GM23338 (cell line): ENCODE measurements at regions not wholly inside any gene's neighbourhood (a gene's known extent, or its start where the extent isn't known, plus 50 kb on each side); places are given as distances from the start of the nearest gene placed in this dataset.

Experiments
- ATAC-seq: fragments of 200-7000 bp; cut with Tn5 transposase; 3 replicates; pipeline ENCODE4 v1.9.1; 2020
- DNase-seq: peaks from one replicate; pipeline ENCODE4 v3.0.0-alpha.2; 2015; ENCODE audit warnings: low spot score
- H2AFZ ChIP-seq: fragments of 200-600 bp; sonication (generic); 2 replicates; pipeline ENCODE4 v1.8.0; 2016; ENCODE audit warnings: antibody characterized with exemption, mild to moderate bottlenecking, moderate library complexity
- H3F3A ChIP-seq: fragments of 200-600 bp; sonication (generic); replicated peaks from 2 replicates; pipeline ENCODE4 v1.8.0; 2017; ENCODE audit warnings: antibody characterized with exemption, mixed run types, low read depth
- H3K27ac ChIP-seq: fragments of 200-600 bp; sonication (generic); 2 replicates; pipeline ENCODE4 v1.6.1; 2016; ENCODE audit warnings: low read depth
- H3K27me3 ChIP-seq: fragments of 200-600 bp; sonication (generic); 2 replicates; pipeline ENCODE4 v1.8.0; 2016; ENCODE audit warnings: mild to moderate bottlenecking, mixed run types, moderate library complexity; ENCODE audit not compliant: insufficient read depth
- H3K36me3 ChIP-seq: fragments of 200-600 bp; sonication (generic); 2 replicates; pipeline ENCODE4 v1.8.0; 2016; ENCODE audit warnings: mild to moderate bottlenecking; ENCODE audit not compliant: insufficient read depth
- H3K4me1 ChIP-seq: fragments of 200-600 bp; sonication (generic); 2 replicates; pipeline ENCODE4 v1.8.0; 2016; ENCODE audit warnings: mild to moderate bottlenecking, moderate library complexity; ENCODE audit not compliant: insufficient read depth
- H3K4me2 ChIP-seq: fragments of 200-600 bp; sonication (generic); 2 replicates; pipeline ENCODE4 v1.7.1; 2017; ENCODE audit warnings: mixed run types
- H3K4me3 ChIP-seq: fragments of 200-600 bp; sonication (generic); 2 replicates; pipeline ENCODE4 v1.6.1; 2016; ENCODE audit warnings: mixed run types
- H3K79me2 ChIP-seq: fragments of 200-600 bp; sonication (generic); replicated peaks from 2 replicates; pipeline ENCODE4 v1.8.0; 2017; ENCODE audit warnings: mild to moderate bottlenecking; ENCODE audit not compliant: insufficient read depth
- H3K9me2 ChIP-seq: fragments of 200-600 bp; sonication (generic); 2 replicates; pipeline ENCODE4 v1.8.0; 2017; ENCODE audit not compliant: insufficient read depth
- H4K20me1 ChIP-seq: fragments of 200-600 bp; sonication (generic); replicated peaks from 2 replicates; pipeline ENCODE4 v1.8.0; 2017; ENCODE audit warnings: mild to moderate bottlenecking; ENCODE audit not compliant: insufficient read depth
- H3K27ac Mint-ChIP-seq: 2 replicates; pipeline ENCODE4 v1.8.0; 2020; ENCODE audit warnings: inconsistent platforms, mild to moderate bottlenecking, moderate library complexity, mixed read lengths
- H3K27me3 Mint-ChIP-seq: 3 replicates; pipeline ENCODE4 v1.8.0; 2022; ENCODE audit warnings: low read depth, mild to moderate bottlenecking, moderate library complexity, mixed read lengths, inconsistent platforms; ENCODE audit not compliant: insufficient read depth, poor library complexity
- H3K36me3 Mint-ChIP-seq: 3 replicates; pipeline ENCODE4 v1.8.0; 2021; ENCODE audit warnings: low read depth, mild to moderate bottlenecking, inconsistent platforms, moderate library complexity, mixed read lengths
- H3K4me1 Mint-ChIP-seq: 3 replicates; pipeline ENCODE4 v1.8.0; 2020; ENCODE audit warnings: mild to moderate bottlenecking, inconsistent platforms, mixed read lengths
- H3K4me3 Mint-ChIP-seq: 3 replicates; pipeline ENCODE4 v1.8.0; 2021; ENCODE audit warnings: moderate library complexity, mild to moderate bottlenecking, inconsistent platforms, mixed read lengths
- H3K9me3 Mint-ChIP-seq: 3 replicates; pipeline ENCODE4 v1.8.0; 2020; ENCODE audit warnings: moderate library complexity, mild to moderate bottlenecking, inconsistent platforms, mixed read lengths
- CREB1 ChIP-seq: fragments of 250-450 bp; sonication (Bioruptor Pico); IDR thresholded peaks from 2 replicates; pipeline ENCODE4 v1.5.0; 2020; ENCODE audit warnings: low read depth, mild to moderate bottlenecking, moderate library complexity
- EZH2 ChIP-seq: fragments of 200-600 bp; sonication (generic); IDR thresholded peaks from one replicate; pipeline ENCODE4 v1.8.0; 2017; ENCODE audit warnings: antibody characterized with exemption, mild to moderate bottlenecking, low read depth; ENCODE audit not compliant: unreplicated experiment
- EZH2phosphoT487 ChIP-seq: fragments of 200-600 bp; sonication (generic); IDR thresholded peaks from one replicate; pipeline ENCODE4 v1.8.1; 2018; ENCODE audit warnings: antibody characterized with exemption; ENCODE audit not compliant: unreplicated experiment
- JUNB ChIP-seq: IDR thresholded peaks from one replicate; pipeline ENCODE4 v1.6.1; 2016; ENCODE audit warnings: antibody characterized with exemption; ENCODE audit not compliant: unreplicated experiment
- NANOG ChIP-seq: IDR thresholded peaks from 2 replicates; pipeline ENCODE4 v1.6.1; 2016; ENCODE audit warnings: antibody characterized with exemption, borderline replicate concordance
- POLR2AphosphoS5 ChIP-seq: IDR thresholded peaks from 2 replicates; pipeline ENCODE4 v1.6.1; 2016; ENCODE audit warnings: antibody characterized with exemption, low read depth
- STAT1 ChIP-seq: IDR thresholded peaks from one replicate; pipeline ENCODE4 v1.6.1; 2016; ENCODE audit warnings: antibody characterized with exemption; ENCODE audit not compliant: unreplicated experiment
- ZNF114 ChIP-seq: fragments of 250-450 bp; sonication (Bioruptor Pico); IDR thresholded peaks from 2 replicates; pipeline ENCODE4 v1.5.0; 2020; ENCODE audit warnings: mild to moderate bottlenecking, moderate library complexity
- ZNF331 ChIP-seq: fragments of 250-450 bp; sonication (Bioruptor Pico); IDR thresholded peaks from 2 replicates; pipeline ENCODE4 v1.5.0; 2020; ENCODE audit warnings: low read depth, mild to moderate bottlenecking, moderate library complexity
- TF ChIP-seq, protein P1 (sequence below): fragments of 250-450 bp; sonication (Bioruptor Pico); IDR thresholded peaks from 2 replicates; pipeline ENCODE4 v1.5.0; 2020; ENCODE audit warnings: mild to moderate bottlenecking, moderate library complexity
- TF ChIP-seq, protein P2 (sequence below), 2 experiments: fragments of 200-600 bp in 1 of 2; sonication (generic) in 1 of 2; conservative IDR thresholded peaks; 2 replicates each; pipeline versions ENCODE4 v1.5.1 to v1.6.1; 2016 to 2017; ENCODE audit warnings: antibody characterized with exemption in 2 of 2, low read depth in 2 of 2, mild to moderate bottlenecking in 2 of 2, moderate library complexity in 1 of 2
- TF ChIP-seq, protein P3 (sequence below): IDR thresholded peaks from one replicate; pipeline ENCODE4 v1.6.1; 2018; ENCODE audit warnings: antibody characterized with exemption; ENCODE audit not compliant: unreplicated experiment
- TF ChIP-seq, protein P4 (sequence below): IDR thresholded peaks from 2 replicates; pipeline ENCODE4 v1.6.1; 2016; ENCODE audit warnings: antibody characterized with exemption

DNA sequence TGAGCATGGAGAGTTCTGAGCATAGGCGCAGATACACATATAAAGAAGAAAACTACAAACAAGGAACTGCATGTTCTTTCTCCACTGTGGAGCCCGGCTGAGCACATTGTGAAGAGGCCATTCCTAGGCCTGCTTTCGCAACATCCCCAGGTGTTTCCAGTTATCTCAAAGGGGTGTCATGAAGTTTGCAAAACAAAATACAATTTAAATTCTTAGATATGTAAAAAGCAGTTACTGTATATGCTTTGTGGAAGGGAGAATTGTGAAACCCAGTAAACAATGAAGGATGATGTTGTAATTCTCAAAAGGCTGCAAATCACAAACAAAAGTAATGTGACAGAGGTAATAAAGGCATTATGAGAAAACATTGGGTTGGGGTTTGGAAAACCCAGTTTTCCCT lies 98.6 kb upstream of the ZNF644 start:
- no peaks in the 10 kb centered on the region for H3K79me2 ChIP-seq
- H3K36me3 ChIP-seq = no peaks in the 10 kb centered on the region
- peak overlapping the region; percentile 7; the same call in 1 of the 2 replicates for H3K4me2 ChIP-seq
- Mint-ChIP-seq H3K4me3 (no peak overlapping the region), H3K4me1 (peaks cover 64% of the 10 kb centered on the region), H3K36me3 (peaks cover 8% of the 10 kb centered on the region; the same call in 1 of the 3 replicates), H3K27me3 (peaks cover 7% of the 10 kb centered on the region), H3K27ac (peak overlapping the region; percentile 63), H3K9me3 (no peaks in the 10 kb centered on the region; the same call in 1 of the 3 replicates)
- peak overlapping the region; percentile 16; the same call in 1 of the 2 replicates for H2AFZ ChIP-seq
- peak; percentile 43 for DNase-seq
- H4K20me1 ChIP-seq = no peaks in the 10 kb centered on the region
- no peaks in the 10 kb centered on the region for H3K27me3 ChIP-seq
- H3K27ac ChIP-seq = peak overlapping the region; percentile 89
- 0 out of 2 replicates have a peak, but pooled peaks cover 3% of the 10 kb centered on the region for H3K9me2 ChIP-seq
- TF ChIP-seq ZNF114 (CRISPR knock-in tag) (no peak), EZH2phosphoT487 (no peak), NANOG (no peak), JUNB (no peak), STAT1 (no peak), POLR2AphosphoS5 (no peak), CREB1 (CRISPR knock-in tag) (no peak), ZNF331 (CRISPR knock-in tag) (no peak), EZH2 (no peak)
- TF ChIP-seq, protein P1, sequence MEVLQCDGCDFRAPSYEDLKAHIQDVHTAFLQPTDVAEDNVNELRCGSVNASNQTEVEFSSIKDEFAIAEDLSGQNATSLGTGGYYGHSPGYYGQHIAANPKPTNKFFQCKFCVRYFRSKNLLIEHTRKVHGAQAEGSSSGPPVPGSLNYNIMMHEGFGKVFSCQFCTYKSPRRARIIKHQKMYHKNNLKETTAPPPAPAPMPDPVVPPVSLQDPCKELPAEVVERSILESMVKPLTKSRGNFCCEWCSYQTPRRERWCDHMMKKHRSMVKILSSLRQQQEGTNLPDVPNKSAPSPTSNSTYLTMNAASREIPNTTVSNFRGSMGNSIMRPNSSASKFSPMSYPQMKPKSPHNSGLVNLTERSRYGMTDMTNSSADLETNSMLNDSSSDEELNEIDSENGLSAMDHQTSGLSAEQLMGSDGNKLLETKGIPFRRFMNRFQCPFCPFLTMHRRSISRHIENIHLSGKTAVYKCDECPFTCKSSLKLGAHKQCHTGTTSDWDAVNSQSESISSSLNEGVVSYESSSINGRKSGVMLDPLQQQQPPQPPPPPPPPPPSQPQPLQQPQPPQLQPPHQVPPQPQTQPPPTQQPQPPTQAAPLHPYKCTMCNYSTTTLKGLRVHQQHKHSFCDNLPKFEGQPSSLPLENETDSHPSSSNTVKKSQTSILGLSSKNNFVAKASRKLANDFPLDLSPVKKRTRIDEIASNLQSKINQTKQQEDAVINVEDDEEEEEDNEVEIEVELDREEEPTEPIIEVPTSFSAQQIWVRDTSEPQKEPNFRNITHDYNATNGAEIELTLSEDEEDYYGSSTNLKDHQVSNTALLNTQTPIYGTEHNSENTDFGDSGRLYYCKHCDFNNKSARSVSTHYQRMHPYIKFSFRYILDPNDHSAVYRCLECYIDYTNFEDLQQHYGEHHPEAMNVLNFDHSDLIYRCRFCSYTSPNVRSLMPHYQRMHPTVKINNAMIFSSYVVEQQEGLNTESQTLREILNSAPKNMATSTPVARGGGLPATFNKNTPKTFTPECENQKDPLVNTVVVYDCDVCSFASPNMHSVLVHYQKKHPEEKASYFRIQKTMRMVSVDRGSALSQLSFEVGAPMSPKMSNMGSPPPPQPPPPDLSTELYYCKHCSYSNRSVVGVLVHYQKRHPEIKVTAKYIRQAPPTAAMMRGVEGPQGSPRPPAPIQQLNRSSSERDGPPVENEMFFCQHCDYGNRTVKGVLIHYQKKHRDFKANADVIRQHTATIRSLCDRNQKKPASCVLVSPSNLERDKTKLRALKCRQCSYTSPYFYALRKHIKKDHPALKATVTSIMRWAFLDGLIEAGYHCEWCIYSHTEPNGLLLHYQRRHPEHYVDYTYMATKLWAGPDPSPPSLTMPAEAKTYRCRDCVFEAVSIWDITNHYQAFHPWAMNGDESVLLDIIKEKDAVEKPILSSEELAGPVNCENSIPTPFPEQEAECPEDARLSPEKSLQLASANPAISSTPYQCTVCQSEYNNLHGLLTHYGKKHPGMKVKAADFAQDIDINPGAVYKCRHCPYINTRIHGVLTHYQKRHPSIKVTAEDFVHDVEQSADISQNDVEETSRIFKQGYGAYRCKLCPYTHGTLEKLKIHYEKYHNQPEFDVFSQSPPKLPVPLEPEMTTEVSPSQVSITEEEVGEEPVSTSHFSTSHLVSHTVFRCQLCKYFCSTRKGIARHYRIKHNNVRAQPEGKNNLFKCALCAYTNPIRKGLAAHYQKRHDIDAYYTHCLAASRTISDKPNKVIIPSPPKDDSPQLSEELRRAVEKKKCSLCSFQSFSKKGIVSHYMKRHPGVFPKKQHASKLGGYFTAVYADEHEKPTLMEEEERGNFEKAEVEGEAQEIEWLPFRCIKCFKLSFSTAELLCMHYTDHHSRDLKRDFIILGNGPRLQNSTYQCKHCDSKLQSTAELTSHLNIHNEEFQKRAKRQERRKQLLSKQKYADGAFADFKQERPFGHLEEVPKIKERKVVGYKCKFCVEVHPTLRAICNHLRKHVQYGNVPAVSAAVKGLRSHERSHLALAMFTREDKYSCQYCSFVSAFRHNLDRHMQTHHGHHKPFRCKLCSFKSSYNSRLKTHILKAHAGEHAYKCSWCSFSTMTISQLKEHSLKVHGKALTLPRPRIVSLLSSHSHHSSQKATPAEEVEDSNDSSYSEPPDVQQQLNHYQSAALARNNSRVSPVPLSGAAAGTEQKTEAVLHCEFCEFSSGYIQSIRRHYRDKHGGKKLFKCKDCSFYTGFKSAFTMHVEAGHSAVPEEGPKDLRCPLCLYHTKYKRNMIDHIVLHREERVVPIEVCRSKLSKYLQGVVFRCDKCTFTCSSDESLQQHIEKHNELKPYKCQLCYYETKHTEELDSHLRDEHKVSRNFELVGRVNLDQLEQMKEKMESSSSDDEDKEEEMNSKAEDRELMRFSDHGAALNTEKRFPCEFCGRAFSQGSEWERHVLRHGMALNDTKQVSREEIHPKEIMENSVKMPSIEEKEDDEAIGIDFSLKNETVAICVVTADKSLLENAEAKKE (CRISPR knock-in tag) = no peak
- TF ChIP-seq, protein P2, sequence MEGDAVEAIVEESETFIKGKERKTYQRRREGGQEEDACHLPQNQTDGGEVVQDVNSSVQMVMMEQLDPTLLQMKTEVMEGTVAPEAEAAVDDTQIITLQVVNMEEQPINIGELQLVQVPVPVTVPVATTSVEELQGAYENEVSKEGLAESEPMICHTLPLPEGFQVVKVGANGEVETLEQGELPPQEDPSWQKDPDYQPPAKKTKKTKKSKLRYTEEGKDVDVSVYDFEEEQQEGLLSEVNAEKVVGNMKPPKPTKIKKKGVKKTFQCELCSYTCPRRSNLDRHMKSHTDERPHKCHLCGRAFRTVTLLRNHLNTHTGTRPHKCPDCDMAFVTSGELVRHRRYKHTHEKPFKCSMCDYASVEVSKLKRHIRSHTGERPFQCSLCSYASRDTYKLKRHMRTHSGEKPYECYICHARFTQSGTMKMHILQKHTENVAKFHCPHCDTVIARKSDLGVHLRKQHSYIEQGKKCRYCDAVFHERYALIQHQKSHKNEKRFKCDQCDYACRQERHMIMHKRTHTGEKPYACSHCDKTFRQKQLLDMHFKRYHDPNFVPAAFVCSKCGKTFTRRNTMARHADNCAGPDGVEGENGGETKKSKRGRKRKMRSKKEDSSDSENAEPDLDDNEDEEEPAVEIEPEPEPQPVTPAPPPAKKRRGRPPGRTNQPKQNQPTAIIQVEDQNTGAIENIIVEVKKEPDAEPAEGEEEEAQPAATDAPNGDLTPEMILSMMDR (conservative IDR thresholded peaks at IDR 0.05; ENCODE audit: low read depth in 2 of 2) = no peak
- TF ChIP-seq, protein P3, sequence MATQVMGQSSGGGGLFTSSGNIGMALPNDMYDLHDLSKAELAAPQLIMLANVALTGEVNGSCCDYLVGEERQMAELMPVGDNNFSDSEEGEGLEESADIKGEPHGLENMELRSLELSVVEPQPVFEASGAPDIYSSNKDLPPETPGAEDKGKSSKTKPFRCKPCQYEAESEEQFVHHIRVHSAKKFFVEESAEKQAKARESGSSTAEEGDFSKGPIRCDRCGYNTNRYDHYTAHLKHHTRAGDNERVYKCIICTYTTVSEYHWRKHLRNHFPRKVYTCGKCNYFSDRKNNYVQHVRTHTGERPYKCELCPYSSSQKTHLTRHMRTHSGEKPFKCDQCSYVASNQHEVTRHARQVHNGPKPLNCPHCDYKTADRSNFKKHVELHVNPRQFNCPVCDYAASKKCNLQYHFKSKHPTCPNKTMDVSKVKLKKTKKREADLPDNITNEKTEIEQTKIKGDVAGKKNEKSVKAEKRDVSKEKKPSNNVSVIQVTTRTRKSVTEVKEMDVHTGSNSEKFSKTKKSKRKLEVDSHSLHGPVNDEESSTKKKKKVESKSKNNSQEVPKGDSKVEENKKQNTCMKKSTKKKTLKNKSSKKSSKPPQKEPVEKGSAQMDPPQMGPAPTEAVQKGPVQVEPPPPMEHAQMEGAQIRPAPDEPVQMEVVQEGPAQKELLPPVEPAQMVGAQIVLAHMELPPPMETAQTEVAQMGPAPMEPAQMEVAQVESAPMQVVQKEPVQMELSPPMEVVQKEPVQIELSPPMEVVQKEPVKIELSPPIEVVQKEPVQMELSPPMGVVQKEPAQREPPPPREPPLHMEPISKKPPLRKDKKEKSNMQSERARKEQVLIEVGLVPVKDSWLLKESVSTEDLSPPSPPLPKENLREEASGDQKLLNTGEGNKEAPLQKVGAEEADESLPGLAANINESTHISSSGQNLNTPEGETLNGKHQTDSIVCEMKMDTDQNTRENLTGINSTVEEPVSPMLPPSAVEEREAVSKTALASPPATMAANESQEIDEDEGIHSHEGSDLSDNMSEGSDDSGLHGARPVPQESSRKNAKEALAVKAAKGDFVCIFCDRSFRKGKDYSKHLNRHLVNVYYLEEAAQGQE = no peak
- TF ChIP-seq, protein P4, sequence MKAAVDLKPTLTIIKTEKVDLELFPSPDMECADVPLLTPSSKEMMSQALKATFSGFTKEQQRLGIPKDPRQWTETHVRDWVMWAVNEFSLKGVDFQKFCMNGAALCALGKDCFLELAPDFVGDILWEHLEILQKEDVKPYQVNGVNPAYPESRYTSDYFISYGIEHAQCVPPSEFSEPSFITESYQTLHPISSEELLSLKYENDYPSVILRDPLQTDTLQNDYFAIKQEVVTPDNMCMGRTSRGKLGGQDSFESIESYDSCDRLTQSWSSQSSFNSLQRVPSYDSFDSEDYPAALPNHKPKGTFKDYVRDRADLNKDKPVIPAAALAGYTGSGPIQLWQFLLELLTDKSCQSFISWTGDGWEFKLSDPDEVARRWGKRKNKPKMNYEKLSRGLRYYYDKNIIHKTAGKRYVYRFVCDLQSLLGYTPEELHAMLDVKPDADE = no peak
- H3F3A ChIP-seq = peaks cover 17% of the 10 kb centered on the region; the same call in 1 of the 2 replicates
- peak; percentile 64 for ATAC-seq
- no peak overlapping the region for H3K4me3 ChIP-seq
- H3K4me1 ChIP-seq = peaks cover 66% of the 10 kb centered on the region
